ENCODE measurements at regions not wholly inside any gene's neighbourhood (a gene's known extent, or its start where the extent isn't known, plus 50 kb on each side); places are given as distances from the start of the nearest gene placed in this dataset.

DNA sequence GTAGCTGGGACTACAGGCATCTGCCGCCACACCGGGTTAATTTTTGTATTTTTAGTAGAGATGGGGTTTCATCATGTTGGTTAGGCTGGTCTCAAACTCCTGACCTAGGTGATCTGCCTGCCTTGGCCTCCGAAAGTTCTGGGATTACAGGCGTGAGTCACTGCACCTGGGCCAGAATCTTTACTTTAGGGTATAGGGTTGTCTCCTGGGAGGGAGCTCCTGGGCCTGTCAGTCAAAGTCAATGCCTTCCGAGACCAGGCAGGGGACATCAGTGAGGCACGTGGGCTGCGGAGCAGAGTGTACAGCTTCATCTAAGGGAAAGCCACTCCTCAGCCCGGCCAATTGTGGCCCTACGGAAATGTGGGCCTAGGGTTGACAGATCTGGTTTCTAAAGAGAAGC lies 108.6 kb downstream of the FGF18 start (continued):
- TF ChIP-seq SMAD3 (CRISPR knock-in tag; IDR thresholded peaks at IDR 0.05; ENCODE audit: borderline replicate concordance), result no peak
- TF ChIP-seq, protein P1, sequence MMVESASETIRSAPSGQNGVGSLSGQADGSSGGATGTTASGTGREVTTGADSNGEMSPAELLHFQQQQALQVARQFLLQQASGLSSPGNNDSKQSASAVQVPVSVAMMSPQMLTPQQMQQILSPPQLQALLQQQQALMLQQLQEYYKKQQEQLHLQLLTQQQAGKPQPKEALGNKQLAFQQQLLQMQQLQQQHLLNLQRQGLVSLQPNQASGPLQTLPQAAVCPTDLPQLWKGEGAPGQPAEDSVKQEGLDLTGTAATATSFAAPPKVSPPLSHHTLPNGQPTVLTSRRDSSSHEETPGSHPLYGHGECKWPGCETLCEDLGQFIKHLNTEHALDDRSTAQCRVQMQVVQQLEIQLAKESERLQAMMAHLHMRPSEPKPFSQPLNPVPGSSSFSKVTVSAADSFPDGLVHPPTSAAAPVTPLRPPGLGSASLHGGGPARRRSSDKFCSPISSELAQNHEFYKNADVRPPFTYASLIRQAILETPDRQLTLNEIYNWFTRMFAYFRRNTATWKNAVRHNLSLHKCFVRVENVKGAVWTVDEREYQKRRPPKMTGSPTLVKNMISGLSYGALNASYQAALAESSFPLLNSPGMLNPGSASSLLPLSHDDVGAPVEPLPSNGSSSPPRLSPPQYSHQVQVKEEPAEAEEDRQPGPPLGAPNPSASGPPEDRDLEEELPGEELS (CRISPR knock-in tag; IDR thresholded peaks at IDR 0.05), result no peak
- TF ChIP-seq ZNF138 (CRISPR knock-in tag; conservative IDR thresholded peaks at IDR 0.05), result no peak
- TF ChIP-seq ZNF121 (CRISPR knock-in tag; IDR thresholded peaks at IDR 0.05), result no peak
- no peak for TF ChIP-seq ATF3 (CRISPR knock-in tag; conservative IDR thresholded peaks at IDR 0.05)
- TF ChIP-seq, protein P2, sequence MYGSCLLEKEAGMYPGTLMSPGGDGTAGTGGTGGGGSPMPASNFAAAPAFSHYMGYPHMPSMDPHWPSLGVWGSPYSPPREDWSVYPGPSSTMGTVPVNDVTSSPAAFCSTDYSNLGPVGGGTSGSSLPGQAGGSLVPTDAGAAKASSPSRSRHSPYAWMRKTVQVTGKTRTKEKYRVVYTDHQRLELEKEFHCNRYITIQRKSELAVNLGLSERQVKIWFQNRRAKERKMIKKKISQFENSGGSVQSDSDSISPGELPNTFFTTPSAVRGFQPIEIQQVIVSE (CRISPR knock-in tag; IDR thresholded peaks at IDR 0.05; ENCODE audit: borderline replicate concordance), result no peak
- no peak for TF ChIP-seq ZNF396 (CRISPR knock-in tag; IDR thresholded peaks at IDR 0.05; ENCODE audit: borderline replicate concordance)
- no peak for TF ChIP-seq FOXJ3 (CRISPR knock-in tag; IDR thresholded peaks at IDR 0.05; ENCODE audit: borderline replicate concordance)
- TF ChIP-seq, protein P3, sequence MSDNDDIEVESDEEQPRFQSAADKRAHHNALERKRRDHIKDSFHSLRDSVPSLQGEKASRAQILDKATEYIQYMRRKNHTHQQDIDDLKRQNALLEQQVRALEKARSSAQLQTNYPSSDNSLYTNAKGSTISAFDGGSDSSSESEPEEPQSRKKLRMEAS (CRISPR knock-in tag; IDR thresholded peaks at IDR 0.05), result no peak

DNA sequence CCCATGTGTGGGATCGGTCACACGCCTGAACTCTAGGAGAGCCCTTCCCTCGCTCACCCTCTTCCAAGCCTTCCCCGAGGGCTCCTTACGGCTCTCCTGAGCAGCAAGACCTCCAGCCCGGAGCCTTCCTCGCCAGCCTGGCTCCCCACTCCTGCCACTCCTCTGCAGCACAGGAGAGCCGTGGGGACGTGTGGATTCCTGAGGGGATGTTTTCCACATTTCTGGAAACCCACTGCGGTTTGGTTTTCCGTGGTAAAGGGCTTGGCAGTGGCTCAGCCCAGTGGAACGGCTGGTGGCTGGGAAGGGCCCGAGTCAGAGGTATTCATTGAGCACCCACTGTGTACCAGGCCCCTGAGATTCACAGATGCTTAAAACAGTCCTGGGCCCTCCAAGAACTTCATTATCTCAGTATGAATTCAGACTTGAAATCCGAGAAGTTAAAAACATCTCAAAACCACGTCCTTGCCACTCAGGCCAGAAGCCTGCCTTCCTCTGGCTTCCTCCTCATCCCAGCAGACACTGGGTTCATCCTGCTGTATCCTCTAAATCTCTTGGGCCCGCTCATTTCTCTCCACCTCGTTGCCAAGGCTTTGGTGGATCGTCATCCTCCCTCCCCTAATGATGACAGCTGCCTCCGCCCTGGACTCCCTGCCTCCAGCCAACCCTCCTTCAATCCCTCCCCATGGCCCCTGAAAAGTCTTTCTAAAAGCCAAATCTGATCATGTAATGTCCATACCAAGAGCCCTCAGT lies 109.6 kb downstream of the FGF18 start:
- CTCF ChIA-PET, result no interaction called here

DNA sequence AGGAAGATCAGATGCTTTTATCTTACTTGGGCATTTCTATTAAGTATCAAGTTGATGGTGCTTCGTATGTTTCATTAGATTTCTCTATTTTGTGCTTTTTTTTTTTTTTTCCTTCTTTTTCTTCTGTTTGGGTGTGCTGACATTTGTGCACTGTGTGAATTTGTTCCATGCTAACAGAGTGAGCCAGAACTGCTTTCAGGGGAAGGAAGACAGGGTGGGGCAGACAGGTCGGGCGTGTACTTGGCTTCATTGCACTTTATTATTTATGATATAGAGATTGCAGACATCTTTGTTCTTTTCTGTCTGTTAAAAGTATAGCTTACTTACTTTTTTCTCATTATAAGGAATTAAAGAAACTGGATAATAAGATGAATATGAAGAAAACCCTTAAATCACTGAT lies 112.2 kb downstream of the FGF18 start:
- POLR2A ChIA-PET, result no interaction called here
- H3K36me3 Mint-ChIP-seq, result no peaks in the 10 kb centered on the region
- no peak for ATAC-seq
- H3K4me1 Mint-ChIP-seq, result peaks cover 35% of the 10 kb centered on the region
- TF ChIP-seq PREB (CRISPR knock-in tag; IDR thresholded peaks at IDR 0.05; ENCODE audit: borderline replicate concordance) (no peak), TEAD1 (CRISPR knock-in tag; IDR thresholded peaks at IDR 0.05) (no peak), ZBTB43 (CRISPR knock-in tag; IDR thresholded peaks at IDR 0.05) (no peak), ATF3 (CRISPR knock-in tag; conservative IDR thresholded peaks at IDR 0.05) (no peak), AR (CRISPR knock-in tag; IDR thresholded peaks at IDR 0.05) (no peak), IRF2 (CRISPR knock-in tag; IDR thresholded peaks at IDR 0.05; ENCODE audit: borderline replicate concordance, low read depth) (no peak), ESRRA (CRISPR knock-in tag; IDR thresholded peaks at IDR 0.05; ENCODE audit: borderline replicate concordance) (no peak)
- TF ChIP-seq, protein P4, sequence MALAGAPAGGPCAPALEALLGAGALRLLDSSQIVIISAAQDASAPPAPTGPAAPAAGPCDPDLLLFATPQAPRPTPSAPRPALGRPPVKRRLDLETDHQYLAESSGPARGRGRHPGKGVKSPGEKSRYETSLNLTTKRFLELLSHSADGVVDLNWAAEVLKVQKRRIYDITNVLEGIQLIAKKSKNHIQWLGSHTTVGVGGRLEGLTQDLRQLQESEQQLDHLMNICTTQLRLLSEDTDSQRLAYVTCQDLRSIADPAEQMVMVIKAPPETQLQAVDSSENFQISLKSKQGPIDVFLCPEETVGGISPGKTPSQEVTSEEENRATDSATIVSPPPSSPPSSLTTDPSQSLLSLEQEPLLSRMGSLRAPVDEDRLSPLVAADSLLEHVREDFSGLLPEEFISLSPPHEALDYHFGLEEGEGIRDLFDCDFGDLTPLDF (CRISPR knock-in tag; IDR thresholded peaks at IDR 0.05), result no peak
- TF ChIP-seq, protein P5, sequence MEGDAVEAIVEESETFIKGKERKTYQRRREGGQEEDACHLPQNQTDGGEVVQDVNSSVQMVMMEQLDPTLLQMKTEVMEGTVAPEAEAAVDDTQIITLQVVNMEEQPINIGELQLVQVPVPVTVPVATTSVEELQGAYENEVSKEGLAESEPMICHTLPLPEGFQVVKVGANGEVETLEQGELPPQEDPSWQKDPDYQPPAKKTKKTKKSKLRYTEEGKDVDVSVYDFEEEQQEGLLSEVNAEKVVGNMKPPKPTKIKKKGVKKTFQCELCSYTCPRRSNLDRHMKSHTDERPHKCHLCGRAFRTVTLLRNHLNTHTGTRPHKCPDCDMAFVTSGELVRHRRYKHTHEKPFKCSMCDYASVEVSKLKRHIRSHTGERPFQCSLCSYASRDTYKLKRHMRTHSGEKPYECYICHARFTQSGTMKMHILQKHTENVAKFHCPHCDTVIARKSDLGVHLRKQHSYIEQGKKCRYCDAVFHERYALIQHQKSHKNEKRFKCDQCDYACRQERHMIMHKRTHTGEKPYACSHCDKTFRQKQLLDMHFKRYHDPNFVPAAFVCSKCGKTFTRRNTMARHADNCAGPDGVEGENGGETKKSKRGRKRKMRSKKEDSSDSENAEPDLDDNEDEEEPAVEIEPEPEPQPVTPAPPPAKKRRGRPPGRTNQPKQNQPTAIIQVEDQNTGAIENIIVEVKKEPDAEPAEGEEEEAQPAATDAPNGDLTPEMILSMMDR (IDR thresholded peaks at IDR 0.05), result no peak
- H3K27ac Mint-ChIP-seq, result no peak overlapping the region
- peaks cover 4% of the 10 kb centered on the region for H3K9me3 Mint-ChIP-seq
- H3K4me3 Mint-ChIP-seq, result no peak overlapping the region
- CTCF ChIA-PET, result no interaction called here
- no peak for DNase-seq (ENCODE audit: low spot score)
- H3K27me3 Mint-ChIP-seq (ENCODE audit: low read depth), result no peaks in the 10 kb centered on the region

More for the DNA sequence above, 109.6 kb downstream of the FGF18 start:
- DNase-seq (ENCODE audit: low spot score), result no peak
- Mint-ChIP-seq H3K4me3 (no peak overlapping the region), H3K27ac (no peak overlapping the region), H3K27me3 (ENCODE audit: low read depth) (no peaks in the 10 kb centered on the region), H3K36me3 (no peaks in the 10 kb centered on the region), H3K9me3 (peaks cover 4% of the 10 kb centered on the region), H3K4me1 (peaks cover 18% of the 10 kb centered on the region)
- TF ChIP-seq, protein P4 (CRISPR knock-in tag; IDR thresholded peaks at IDR 0.05), result no peak
- POLR2A ChIA-PET, result no interaction called here
- no peak for ATAC-seq

Data from WTC11 (cell line).